Mammary epithelial cell (primary cell): ENCODE measurements at regions not wholly inside any gene's neighbourhood (a gene's known extent, or its start where the extent isn't known, plus 50 kb on each side); places are given as distances from the start of the nearest gene placed in this dataset.

Experiments used
- CTCF ChIP-seq, 2 donors: IDR thresholded peaks in 1 of 2; conservative IDR thresholded peaks in 1 of 2; 2 replicates each; pipeline ENCODE4 v1.5.1; 2011 to 2012; ENCODE audit warnings: inconsistent platforms in 2 of 2, low read length in 2 of 2, mild to moderate bottlenecking in 2 of 2, control low read depth in 1 of 2, low read depth in 1 of 2; ENCODE audit not compliant: insufficient read depth in 1 of 2; ENCODE audit errors: extremely low read depth in 1 of 2
- EZH2 ChIP-seq: IDR thresholded peaks from 2 replicates; pipeline ENCODE4 v1.6.1; 2012; ENCODE audit warnings: low read length, inconsistent platforms, borderline replicate concordance

GRCh38 chr1:82927753-82928152 is 1071.2 kb downstream of the TTLL7 start:
- TF ChIP-seq CTCF (conservative IDR thresholded peaks at IDR 0.05 in 1 of 2, IDR thresholded peaks at IDR 0.05 in 1 of 2; ENCODE audit: extremely low read depth in 1 of 2, insufficient read depth in 1 of 2, low read depth in 1 of 2, low read length in 2 of 2) (no peak), EZH2 (no peak)
